ENCODE measurements at regions not wholly inside any gene's neighbourhood (a gene's known extent, or its start where the extent isn't known, plus 50 kb on each side); places are given as distances from the start of the nearest gene placed in this dataset.
A peak's percentile ranks its signal among the peaks of the same experiment; 100 is the strongest.

GRCh38 chr11:116376547-116376946, 396.2 kb downstream of the BUD13 start (continued):
- 0 out of 2 replicates have a peak, but pooled peaks have one; percentile 40 for TF ChIP-seq FOXJ3 (CRISPR knock-in tag; IDR thresholded peaks at IDR 0.05; ENCODE audit: borderline replicate concordance)
- TF ChIP-seq ZNF672 (CRISPR knock-in tag; IDR thresholded peaks at IDR 0.05): no peak
- no peak for TF ChIP-seq MTA3 (CRISPR knock-in tag; IDR thresholded peaks at IDR 0.05)
- TF ChIP-seq ZNF275 (CRISPR knock-in tag; IDR thresholded peaks at IDR 0.05; ENCODE audit: borderline replicate concordance): no peak
- TF ChIP-seq ARNTL (CRISPR knock-in tag; IDR thresholded peaks at IDR 0.05): no peak
- peak; percentile 43; the same call in 1 of the 2 replicates for TF ChIP-seq BCL6 (CRISPR knock-in tag; IDR thresholded peaks at IDR 0.05)
- TF ChIP-seq RNF219 (CRISPR knock-in tag; IDR thresholded peaks at IDR 0.05): no peak
- TF ChIP-seq DMTF1 (CRISPR knock-in tag; IDR thresholded peaks at IDR 0.05): no peak
- TF ChIP-seq ARID5B (CRISPR knock-in tag; IDR thresholded peaks at IDR 0.05): peak; percentile 83
- TF ChIP-seq HDAC1 (CRISPR knock-in tag; IDR thresholded peaks at IDR 0.05): peak; percentile 36; the same call in 1 of the 2 replicates
- TF ChIP-seq MEIS2 (CRISPR knock-in tag; IDR thresholded peaks at IDR 0.05): no peak
- peak; percentile 54; the same call in 1 of the 2 replicates for TF ChIP-seq ZFP36L1 (CRISPR knock-in tag; IDR thresholded peaks at IDR 0.05)
- no peak for TF ChIP-seq ATF5 (CRISPR knock-in tag; IDR thresholded peaks at IDR 0.05; ENCODE audit: low read depth)
- 0 out of 2 replicates have a peak, but pooled peaks have one; percentile 12 for TF ChIP-seq SP5 (CRISPR knock-in tag; IDR thresholded peaks at IDR 0.05; ENCODE audit: borderline replicate concordance, low read depth)
- TF ChIP-seq ZFYVE20 (CRISPR knock-in tag; IDR thresholded peaks at IDR 0.05; ENCODE audit: borderline replicate concordance, low read depth): no peak
- TF ChIP-seq ZNF12 (CRISPR knock-in tag; IDR thresholded peaks at IDR 0.05): no peak
- TF ChIP-seq ETV5 (CRISPR knock-in tag; IDR thresholded peaks at IDR 0.05; ENCODE audit: borderline replicate concordance): no peak; the same call in 1 of the 2 replicates
- 0 out of 2 replicates have a peak, but pooled peaks have one; percentile 12 for TF ChIP-seq CEBPG (CRISPR knock-in tag; IDR thresholded peaks at IDR 0.05)
- TF ChIP-seq ZNF75D (CRISPR knock-in tag; IDR thresholded peaks at IDR 0.05; ENCODE audit: borderline replicate concordance): no peak
- no peak for TF ChIP-seq ZNF20 (CRISPR knock-in tag; IDR thresholded peaks at IDR 0.05)

All from HepG2 (cell line).